Keratinocyte (primary cell): ENCODE measurements at regions not wholly inside any gene's neighbourhood (a gene's known extent, or its start where the extent isn't known, plus 50 kb on each side); places are given as distances from the start of the nearest gene placed in this dataset.

Experiments used
- DNase-seq: peaks from one replicate; pipeline ENCODE4 v3.0.0-alpha.2; 2011; ENCODE audit warnings: low read depth, missing footprints, low spot score
- FAIRE-seq: peaks from 2 replicates; lab custom pipeline; 2011; peaks lifted over from hg19 to GRCh38; lab: Jason Lieb, UNC
- H2AFZ ChIP-seq: 2 replicates; pipeline ENCODE4 v1.6.0; 2012; ENCODE audit warnings: low read length, control low read depth, inconsistent platforms; ENCODE audit not compliant: control insufficient read depth
- H3K27ac ChIP-seq: 2 replicates; pipeline ENCODE4 v1.5.1; 2011; ENCODE audit warnings: low read length; ENCODE audit not compliant: control insufficient read depth, insufficient read depth
- H3K27me3 ChIP-seq: 3 replicates; pipeline ENCODE4 v1.6.0; 2011; ENCODE audit warnings: low read length; ENCODE audit not compliant: control insufficient read depth, insufficient read depth; ENCODE audit errors: extremely low read depth
- H3K36me3 ChIP-seq, 2 experiments: 2 replicates in 1 of 2; 3 replicates in 1 of 2; pipeline ENCODE4 v1.5.1; 2011; ENCODE audit warnings: low read length in 2 of 2, mild to moderate bottlenecking in 1 of 2; ENCODE audit not compliant: control insufficient read depth in 2 of 2, insufficient read depth in 2 of 2; ENCODE audit errors: extremely low read depth in 1 of 2
- H3K4me1 ChIP-seq: 3 replicates; pipeline ENCODE4 v1.5.1; 2011; ENCODE audit warnings: low read length; ENCODE audit not compliant: control insufficient read depth, insufficient read depth; ENCODE audit errors: extremely low read depth
- H3K4me2 ChIP-seq: 3 replicates; pipeline ENCODE4 v1.6.0; 2011; ENCODE audit warnings: low read depth, low read length; ENCODE audit not compliant: control insufficient read depth, insufficient read depth; ENCODE audit errors: extremely low read depth
- H3K4me3 ChIP-seq, 3 experiments: fragments of 200-600 bp in 1 of 3; sonication (generic) in 1 of 3; 2 replicates in 2 of 3; 3 replicates in 1 of 3; pipeline ENCODE4 v1.5.1; 2011 to 2016; ENCODE audit warnings: low read length in 3 of 3, mild to moderate bottlenecking in 3 of 3, control low read depth in 2 of 3, inconsistent platforms in 1 of 3, low read depth in 1 of 3, mixed read lengths in 1 of 3, mixed run types in 1 of 3, moderate library complexity in 1 of 3; ENCODE audit not compliant: control insufficient read depth in 2 of 3, insufficient read depth in 2 of 3; ENCODE audit errors: extremely low read depth in 1 of 3
- H3K79me2 ChIP-seq: 2 replicates; pipeline ENCODE4 v1.6.0; 2012; ENCODE audit warnings: low read length; ENCODE audit not compliant: control insufficient read depth, insufficient read depth
- H3K9ac ChIP-seq: 3 replicates; pipeline ENCODE4 v1.6.0; 2011; ENCODE audit warnings: low read length; ENCODE audit not compliant: control insufficient read depth, insufficient read depth; ENCODE audit errors: extremely low read depth
- H3K9me1 ChIP-seq: 3 replicates; pipeline ENCODE4 v1.6.0; 2011; ENCODE audit warnings: low read length; ENCODE audit not compliant: control insufficient read depth, insufficient read depth; ENCODE audit errors: extremely low read depth
- H3K9me3 ChIP-seq: 2 replicates; pipeline ENCODE4 v1.5.1; 2012; ENCODE audit warnings: low read depth, low read length; ENCODE audit not compliant: control insufficient read depth
- H4K20me1 ChIP-seq: 3 replicates; pipeline ENCODE4 v1.6.0; 2011; ENCODE audit warnings: low read length; ENCODE audit not compliant: control insufficient read depth, insufficient read depth; ENCODE audit errors: extremely low read depth
- CTCF ChIP-seq, 3 experiments: IDR thresholded peaks in 1 of 3; conservative IDR thresholded peaks in 1 of 3; optimal IDR thresholded peaks in 1 of 3; 2 replicates in 2 of 3; 3 replicates in 1 of 3; pipeline versions ENCODE3 to v1.5.1; 2011; ENCODE audit warnings: low read length in 3 of 3, mild to moderate bottlenecking in 3 of 3, moderate library complexity in 2 of 3, control low read depth in 1 of 3, inconsistent platforms in 1 of 3; ENCODE audit not compliant: insufficient read depth in 2 of 3; ENCODE audit errors: extremely low read depth in 1 of 3
- EZH2 ChIP-seq: IDR thresholded peaks from one replicate; pipeline ENCODE4 v1.6.1; 2012; ENCODE audit warnings: inconsistent platforms, mild to moderate bottlenecking, low read length, moderate library complexity
- dilution Hi-C: fragments of 300-500 bp; cut with MboI; formaldehyde crosslinking; loops from one replicate; pipeline ENCODE4 v1.7.0; 2020; ENCODE audit warnings: low sequenced_read_pairs; ENCODE audit not compliant: extremely low pct_ligation_motif_present

GRCh38 chr5:174386306-174386705, 338.1 kb upstream of the MSX2 start:
- Histone ChIP-seq H3K36me3 (no peaks in the 10 kb centered on the region), H3K79me2 (no peaks in the 10 kb centered on the region), H3K9me3 (no peaks in the 10 kb centered on the region), H3K9ac (no peak overlapping the region), H3K27ac (no peak overlapping the region), H3K4me3 (no peak overlapping the region), H3K27me3 (no peaks in the 10 kb centered on the region), H2AFZ (no peak overlapping the region), H3K4me2 (no peak overlapping the region), H4K20me1 (no peaks in the 10 kb centered on the region), H3K4me1 (peaks cover 11% of the 10 kb centered on the region), H3K9me1 (no peaks in the 10 kb centered on the region)
- dilution Hi-C loops = no loop called here
- FAIRE-seq = no peak
- no peak for DNase-seq
- no peak for TF ChIP-seq CTCF (optimal IDR thresholded peaks at IDR 0.05 in 1 of 3, IDR thresholded peaks at IDR 0.05 in 1 of 3, conservative IDR thresholded peaks at IDR 0.05 in 1 of 3; ENCODE audit: extremely low read depth in 1 of 3, insufficient read depth in 2 of 3, low read length in 3 of 3)
- no peak for TF ChIP-seq EZH2

- Histone ChIP-seq H3K27ac (no peak overlapping the region), H3K4me2 (no peak overlapping the region), H3K9me3 (no peaks in the 10 kb centered on the region), H3K4me1 (peaks cover 11% of the 10 kb centered on the region), H3K79me2 (no peaks in the 10 kb centered on the region), H2AFZ (no peak overlapping the region), H3K4me3 (no peak overlapping the region), H3K9ac (no peak overlapping the region), H3K9me1 (no peaks in the 10 kb centered on the region), H3K36me3 (no peaks in the 10 kb centered on the region), H4K20me1 (no peaks in the 10 kb centered on the region), H3K27me3 (no peaks in the 10 kb centered on the region)
- no peak for FAIRE-seq
- no peak for DNase-seq
- TF ChIP-seq CTCF (optimal IDR thresholded peaks at IDR 0.05 in 1 of 3, IDR thresholded peaks at IDR 0.05 in 1 of 3, conservative IDR thresholded peaks at IDR 0.05 in 1 of 3; ENCODE audit: extremely low read depth in 1 of 3, insufficient read depth in 2 of 3, low read length in 3 of 3) = no peak
- no peak for TF ChIP-seq EZH2
- dilution Hi-C loops = no loop called here
Observed at GRCh38 chr5:174386846-174387245, 337.5 kb upstream of the MSX2 start.
